GM12892 (cell line): ENCODE measurements at regions not wholly inside any gene's neighbourhood (a gene's known extent, or its start where the extent isn't known, plus 50 kb on each side); places are given as distances from the start of the nearest gene placed in this dataset.

Experiments used
- POLR2A ChIP-seq: IDR thresholded peaks from 2 replicates; pipeline ENCODE4 v1.6.1; 2011; ENCODE audit warnings: low read depth, low read length, control low read depth
- TAF1 ChIP-seq: IDR thresholded peaks from 2 replicates; pipeline ENCODE4 v1.6.1; 2011; ENCODE audit warnings: low read depth, mild to moderate bottlenecking, control low read depth, low read length, borderline replicate concordance

GRCh38 chr9:12463641-12464040 lies 229.5 kb upstream of the TYRP1 start:
- TF ChIP-seq POLR2A = no peak
- no peak for TF ChIP-seq TAF1
